Stimulated activated naive CD8-positive, alpha-beta T cell treated with anti-CD3 and anti-CD28 coated beads, Interleukin-15, amount 100 ng/mL, for 72 hours (primary cell): ENCODE measurements at regions not wholly inside any gene's neighbourhood (a gene's known extent, or its start where the extent isn't known, plus 50 kb on each side); places are given as distances from the start of the nearest gene placed in this dataset.
"Not testable (repeated sequence)": the region's sequence is repeated elsewhere in the genome, so short reads cannot be mapped to it uniquely, and the experiment has no call there.

Source experiments
- ATAC-seq: fragments of 150-1000 bp; cut with Tn5 transposase; 2 replicates; pipeline ENCODE4 v1.10.0; 2021; ENCODE audit warnings: mild to moderate bottlenecking, moderate library complexity
- DNase-seq, 2 donors: peaks; one replicate each; pipeline ENCODE4 v3.0.0; 2021 to 2022
- H3K27ac Mint-ChIP-seq, 2 donors: one replicate each; pipeline ENCODE4 v1.8.0; 2022; ENCODE audit warnings: mild to moderate bottlenecking in 2 of 2, mixed read lengths in 2 of 2, moderate library complexity in 2 of 2
- H3K27me3 Mint-ChIP-seq: one replicate; pipeline ENCODE4 v1.8.0; 2022; ENCODE audit warnings: mixed read lengths
- H3K4me1 Mint-ChIP-seq: one replicate; pipeline ENCODE4 v1.8.0; 2022; ENCODE audit warnings: mild to moderate bottlenecking, mixed read lengths
- H3K4me3 Mint-ChIP-seq, 2 donors: one replicate each; pipeline ENCODE4 v1.8.0; 2022; ENCODE audit warnings: mild to moderate bottlenecking in 2 of 2, mixed read lengths in 2 of 2, moderate library complexity in 1 of 2
- H3K9me3 Mint-ChIP-seq, 2 donors: one replicate each; pipeline ENCODE4 v1.8.0; 2022; ENCODE audit warnings: mixed read lengths in 2 of 2

- Mint-ChIP-seq H3K4me3 (no peak overlapping the region), H3K4me1 (no peaks in the 10 kb centered on the region), H3K9me3 (peaks cover 18 to 24% of the 10 kb centered on the region in 2 donors), H3K27ac (no peak overlapping the region), H3K27me3 (peaks cover 38% of the 10 kb centered on the region)
- ATAC-seq (no peak), DNase-seq (no peak)
Measured at GRCh38 chr5:103385722-103386121, 127.2 kb downstream of the MACIR start.

GRCh38 chr5:103377638-103378037, 119.1 kb downstream of the MACIR start:
- H3K4me3 Mint-ChIP-seq, H3K9me3 Mint-ChIP-seq, DNase-seq, ATAC-seq, H3K27me3 Mint-ChIP-seq, H3K27ac Mint-ChIP-seq, H3K4me1 Mint-ChIP-seq: not testable (repeated sequence)

DNA sequence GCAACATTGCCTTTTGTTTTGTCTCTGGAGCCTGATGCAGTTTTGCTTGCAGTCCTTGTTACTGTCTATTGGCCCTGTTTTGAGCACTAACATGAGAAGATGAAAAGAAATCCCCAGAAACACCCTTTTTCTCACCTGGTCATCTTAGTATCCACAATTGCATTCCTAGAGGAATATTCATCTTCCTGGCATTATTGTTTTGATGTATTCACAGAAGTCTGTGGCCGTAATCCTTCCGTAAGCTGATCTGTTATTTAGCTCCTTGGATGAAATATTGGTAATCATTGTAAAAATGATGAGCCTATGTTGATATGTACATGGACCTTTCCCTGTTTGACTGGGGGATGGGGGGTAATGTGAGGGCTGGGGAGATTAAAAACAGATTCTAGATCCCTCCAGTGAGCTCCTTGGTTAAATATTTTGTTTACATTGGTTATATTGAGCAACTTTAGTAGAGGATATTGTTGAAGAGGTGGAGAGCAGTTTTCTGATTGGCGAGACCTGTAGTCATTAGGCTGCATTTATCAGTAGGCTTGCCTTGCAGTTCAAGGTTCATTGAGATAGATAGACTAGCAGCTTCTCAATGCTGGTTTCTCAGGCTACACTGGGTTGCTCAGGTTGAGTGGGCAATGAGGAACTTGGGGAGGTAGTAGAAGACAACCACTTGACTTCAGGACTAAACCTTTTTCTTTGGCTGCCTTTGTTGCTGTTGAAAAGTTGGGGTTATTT, 117.5 kb downstream of the MACIR start:
- no peak overlapping the region for H3K4me3 Mint-ChIP-seq
- peaks cover 11% of the 10 kb centered on the region for H3K27me3 Mint-ChIP-seq
- no peaks in the 10 kb centered on the region for H3K4me1 Mint-ChIP-seq
- H3K27ac Mint-ChIP-seq: no peak overlapping the region
- no peaks in the 10 kb centered on the region for H3K9me3 Mint-ChIP-seq
- DNase-seq (no peak), ATAC-seq (no peak)

DNA sequence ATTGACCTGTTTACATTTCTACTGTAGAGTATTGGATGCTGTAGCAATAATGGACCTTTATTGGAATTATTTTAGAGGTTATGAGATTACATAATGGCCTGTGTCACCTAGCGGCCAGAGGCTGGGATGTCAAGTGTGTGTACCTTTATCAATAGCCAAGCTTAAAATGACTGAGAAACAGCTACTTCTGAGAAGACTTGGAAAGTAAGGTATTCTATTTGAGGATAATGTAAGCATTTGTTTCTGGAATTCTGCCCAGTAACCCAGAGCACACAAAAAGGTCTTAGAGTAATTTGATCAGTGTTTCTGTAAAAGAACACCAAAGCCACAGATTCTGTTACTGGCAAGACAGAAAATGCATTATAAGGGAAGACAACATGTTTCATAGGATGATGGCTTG, 116.8 kb downstream of the MACIR start:
- Mint-ChIP-seq H3K9me3 (no peaks in the 10 kb centered on the region), H3K4me1 (no peaks in the 10 kb centered on the region), H3K4me3 (no peak overlapping the region), H3K27ac (no peak overlapping the region), H3K27me3 (peaks cover 11% of the 10 kb centered on the region)
- DNase-seq: no peak
- ATAC-seq: no peak

DNA sequence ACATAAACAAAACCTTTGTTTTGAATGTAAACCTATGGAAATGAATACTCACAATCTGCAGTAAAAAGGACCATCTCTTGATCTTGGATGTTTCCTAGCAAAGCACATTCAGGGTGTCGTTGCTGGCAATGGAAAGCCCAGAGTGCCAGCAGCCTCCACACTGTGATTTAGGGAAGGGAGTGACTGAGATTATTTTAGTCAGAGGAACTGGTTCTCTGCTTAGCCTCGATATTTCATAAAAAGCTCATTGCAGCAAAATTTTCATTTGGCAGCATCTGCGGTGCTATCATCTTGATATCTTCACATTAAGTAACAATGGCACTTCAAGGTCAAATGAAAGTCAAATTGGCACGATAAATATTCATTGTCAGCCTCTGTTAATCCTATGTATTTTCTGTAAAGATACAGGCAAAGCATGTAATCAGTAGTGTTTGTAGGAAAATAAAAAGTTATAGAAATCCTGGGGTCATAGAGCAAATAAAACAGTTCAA, 116.0 kb downstream of the MACIR start:
- Mint-ChIP-seq H3K4me1 (no peaks in the 10 kb centered on the region), H3K27me3 (peaks cover 13% of the 10 kb centered on the region), H3K4me3 (no peak overlapping the region), H3K9me3 (peaks cover 0 to 1% of the 10 kb centered on the region in 2 donors), H3K27ac (no peak overlapping the region)
- no peak for DNase-seq
- no peak for ATAC-seq

GRCh38 chr5:103373597-103374472, 115.3 kb downstream of the MACIR start:
- Mint-ChIP-seq H3K27me3 (peaks cover 19% of the 10 kb centered on the region), H3K4me1 (no peaks in the 10 kb centered on the region), H3K9me3 (peaks cover 0 to 7% of the 10 kb centered on the region in 2 donors), H3K4me3 (no peak overlapping the region), H3K27ac (no peak overlapping the region)
- ATAC-seq: no peak
- no peak for DNase-seq

GRCh38 chr5:103371046-103371607, 112.6 kb downstream of the MACIR start:
- Mint-ChIP-seq H3K27me3 (peaks cover 30% of the 10 kb centered on the region), H3K9me3 (peaks cover 0 to 7% of the 10 kb centered on the region in 2 donors), H3K4me3 (no peak overlapping the region), H3K27ac (peak overlapping the region in 1 of 2 donors; percentile 74), H3K4me1 (no peaks in the 10 kb centered on the region)
- no peak for DNase-seq
- no peak for ATAC-seq

DNA sequence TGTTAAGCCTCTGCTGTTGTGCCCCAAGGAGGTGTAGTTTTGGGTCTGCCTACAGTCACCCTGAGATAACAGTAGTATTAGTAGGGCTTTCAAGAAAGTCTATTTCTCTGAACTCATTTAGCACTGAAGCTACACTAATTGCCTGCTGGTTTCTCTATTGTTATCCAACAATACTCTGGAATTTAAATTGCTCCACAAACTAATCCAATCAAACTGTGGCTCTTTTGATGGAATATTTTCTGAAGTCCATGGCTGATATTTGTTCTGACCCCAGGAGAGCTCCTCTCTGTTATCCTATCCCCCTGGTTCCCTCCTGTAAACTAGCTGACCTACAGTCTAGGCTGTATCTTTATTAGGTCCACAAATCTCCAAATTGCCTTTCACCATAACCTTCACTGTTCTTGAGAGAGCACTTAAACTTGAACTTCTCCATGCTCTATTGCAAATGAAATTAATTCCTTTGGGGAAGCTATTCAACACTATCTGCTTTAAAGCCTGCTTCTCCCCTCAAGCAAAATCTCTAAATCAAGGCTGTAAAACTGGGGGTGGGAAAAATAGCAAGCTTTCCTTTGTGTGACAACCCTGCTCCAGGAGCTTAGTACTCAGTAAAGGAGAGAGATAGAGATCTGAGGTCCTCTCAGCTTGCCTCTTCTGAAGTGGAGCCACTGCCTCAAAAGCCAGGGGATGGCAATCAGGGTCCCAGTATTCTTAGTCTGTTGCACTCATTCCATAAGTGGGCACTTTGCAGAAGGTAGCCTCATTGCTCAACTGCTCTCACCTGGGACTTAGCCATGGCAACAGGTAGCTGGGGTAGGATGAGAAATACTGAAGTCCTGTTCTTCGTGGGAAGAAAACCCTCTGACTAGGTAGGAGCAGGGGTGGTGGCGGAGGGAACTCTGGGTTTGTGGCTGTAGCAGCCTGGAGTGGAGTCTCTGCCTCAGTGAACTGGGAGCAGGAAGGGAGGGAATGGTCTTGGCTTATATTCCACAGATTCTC, 110.9 kb downstream of the MACIR start:
- H3K4me3 Mint-ChIP-seq: no peak overlapping the region
- no peak for DNase-seq
- no peaks in the 10 kb centered on the region for H3K4me1 Mint-ChIP-seq
- H3K9me3 Mint-ChIP-seq: peaks cover 0 to 7% of the 10 kb centered on the region in 2 donors
- H3K27ac Mint-ChIP-seq: no peak overlapping the region
- peaks cover 30% of the 10 kb centered on the region for H3K27me3 Mint-ChIP-seq
- no peak for ATAC-seq

GRCh38 chr5:103367702-103368101, 109.1 kb downstream of the MACIR start:
- H3K9me3 Mint-ChIP-seq: peaks cover 0 to 7% of the 10 kb centered on the region in 2 donors
- H3K27ac Mint-ChIP-seq: no peak overlapping the region
- H3K4me1 Mint-ChIP-seq: no peaks in the 10 kb centered on the region
- H3K4me3 Mint-ChIP-seq: no peak overlapping the region
- DNase-seq: no peak
- ATAC-seq: no peak
- H3K27me3 Mint-ChIP-seq: peaks cover 30% of the 10 kb centered on the region

DNA sequence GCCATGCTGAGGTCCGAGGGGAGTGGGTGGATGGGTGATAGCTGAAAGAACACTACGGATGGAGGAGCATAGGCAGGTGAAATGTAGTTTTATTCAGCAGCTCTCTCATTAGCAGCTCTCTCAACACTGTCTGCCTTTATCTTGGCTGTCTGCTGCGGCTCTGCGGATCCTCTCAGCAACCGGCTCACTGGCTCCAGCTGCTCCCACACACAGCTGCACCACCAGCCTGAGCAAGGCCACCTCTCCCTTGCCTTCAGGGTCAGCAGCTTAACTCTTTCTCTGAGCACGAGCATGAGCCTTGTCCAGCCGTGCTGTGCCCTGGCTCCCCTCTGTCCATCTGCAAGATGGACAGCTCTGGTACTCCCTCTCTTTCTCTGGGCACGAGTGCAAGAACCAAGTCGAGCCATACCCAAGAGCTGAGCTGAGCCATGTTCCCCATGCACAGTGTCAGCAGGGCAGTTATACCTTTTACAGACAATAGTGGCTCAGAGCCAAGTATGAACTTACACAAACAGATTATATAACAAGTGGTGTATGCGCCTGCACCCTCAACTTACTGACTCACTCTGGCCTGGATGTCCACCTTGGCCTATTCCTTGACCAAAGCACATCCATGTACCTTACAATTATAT, 108.5 kb downstream of the MACIR start:
- ATAC-seq (no peak), DNase-seq (no peak)
- Mint-ChIP-seq H3K27ac (no peak overlapping the region), H3K27me3 (peaks cover 28% of the 10 kb centered on the region), H3K4me3 (no peak overlapping the region), H3K9me3 (peaks cover 0 to 7% of the 10 kb centered on the region in 2 donors), H3K4me1 (no peaks in the 10 kb centered on the region)

GRCh38 chr5:103364074-103364473, 105.5 kb downstream of the MACIR start:
- ATAC-seq (peak; percentile 28), DNase-seq (no peak)
- Mint-ChIP-seq H3K9me3 (peaks cover 0 to 1% of the 10 kb centered on the region in 2 donors), H3K4me3 (no peak overlapping the region), H3K27me3 (peaks cover 12% of the 10 kb centered on the region), H3K27ac (no peak overlapping the region), H3K4me1 (no peaks in the 10 kb centered on the region)

DNA sequence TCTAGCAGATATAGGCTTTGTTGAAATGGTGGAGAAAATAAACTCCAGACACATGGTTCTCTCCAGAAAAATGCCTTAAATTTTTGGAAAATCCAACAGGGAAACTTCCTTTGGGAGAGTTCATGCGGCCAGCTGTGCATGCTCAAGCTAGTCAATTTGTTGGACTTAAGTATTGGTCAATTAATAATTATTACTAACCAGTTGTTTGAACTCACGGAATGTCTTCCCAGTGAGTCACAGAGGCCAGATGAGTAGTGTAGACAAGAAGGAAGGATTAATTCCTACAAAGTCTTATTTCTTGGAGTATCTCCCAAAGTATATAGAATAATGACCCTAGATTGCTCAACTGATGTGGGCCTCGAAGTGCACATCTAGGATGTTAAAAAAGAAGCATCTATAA, 103.6 kb downstream of the MACIR start:
- Mint-ChIP-seq H3K9me3 (no peaks in the 10 kb centered on the region), H3K27me3 (no peaks in the 10 kb centered on the region), H3K4me1 (no peaks in the 10 kb centered on the region), H3K4me3 (no peak overlapping the region), H3K27ac (no peak overlapping the region)
- DNase-seq (no peak), ATAC-seq (no peak)

- H3K4me3 Mint-ChIP-seq: no peak overlapping the region
- no peaks in the 10 kb centered on the region for H3K9me3 Mint-ChIP-seq
- no peak for ATAC-seq
- no peak overlapping the region for H3K27ac Mint-ChIP-seq
- H3K27me3 Mint-ChIP-seq: no peaks in the 10 kb centered on the region
- DNase-seq: no peak
- peaks cover 10% of the 10 kb centered on the region for H3K4me1 Mint-ChIP-seq
Measured at GRCh38 chr5:103360475-103360874, 101.9 kb downstream of the MACIR start.

DNA sequence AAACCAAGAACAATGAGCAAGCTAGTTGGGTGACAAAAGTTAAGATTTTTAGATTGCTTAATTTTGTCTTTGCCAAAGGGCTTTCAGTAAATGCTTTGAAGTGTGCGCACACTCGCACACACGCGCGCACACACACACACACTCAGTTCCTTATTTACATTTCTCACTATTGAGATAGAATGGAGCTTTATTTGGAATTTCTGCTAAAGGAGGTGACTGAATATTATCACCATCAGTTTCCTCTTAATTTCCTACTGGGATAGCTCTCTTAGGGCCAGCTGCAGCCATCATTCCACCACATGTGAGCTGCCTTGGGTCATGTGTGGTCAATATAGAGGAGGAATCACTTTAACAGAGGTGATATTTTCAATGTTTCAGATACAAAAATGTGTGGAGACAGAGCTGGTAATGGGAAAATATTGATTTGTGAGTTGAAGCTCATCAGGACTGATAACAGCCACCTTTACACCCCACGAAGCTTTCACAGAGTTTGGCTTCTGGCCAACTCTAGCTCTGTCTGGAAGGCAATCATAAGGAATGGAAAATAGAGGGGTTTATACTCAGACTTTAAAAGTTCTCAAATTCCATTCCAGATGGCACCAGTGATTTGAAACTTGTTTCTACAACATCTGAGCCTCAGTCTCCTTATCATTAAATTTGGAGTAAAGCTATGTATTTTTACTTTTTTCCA, 99.9 kb downstream of the MACIR start:
- ATAC-seq (no peak), DNase-seq (no peak)
- Mint-ChIP-seq H3K27me3 (no peaks in the 10 kb centered on the region), H3K4me3 (no peak overlapping the region), H3K27ac (no peak overlapping the region), H3K9me3 (no peaks in the 10 kb centered on the region), H3K4me1 (peaks cover 10% of the 10 kb centered on the region)
